Liver (tissue), 8 donors: ENCODE measurements at regions not wholly inside any gene's neighbourhood (a gene's known extent, or its start where the extent isn't known, plus 50 kb on each side); places are given as distances from the start of the nearest gene placed in this dataset.

Source experiments
- DNase-seq: peaks from one replicate; pipeline ENCODE4 v3.0.0-alpha.2; 2017; ENCODE audit warnings: low spot score
- H3K27ac ChIP-seq, 2 donors: one replicate each; pipeline ENCODE4 v1.7.0; 2013; ENCODE audit warnings: inconsistent platforms in 2 of 2, low read length in 2 of 2, control low read depth in 1 of 2, low read depth in 1 of 2, mild to moderate bottlenecking in 1 of 2
- H3K27me3 ChIP-seq, 4 donors: one replicate each; pipeline versions ENCODE4 v1.6.1 to v1.7.0; 2013; ENCODE audit warnings: low read length in 3 of 4, inconsistent platforms in 1 of 4, mild to moderate bottlenecking in 1 of 4, moderate library complexity in 1 of 4; ENCODE audit not compliant: control insufficient read depth in 4 of 4, insufficient read depth in 4 of 4
- H3K36me3 ChIP-seq, 4 donors: one replicate each; pipeline versions ENCODE4 v1.6.1 to v1.7.0; 2013; ENCODE audit warnings: low read length in 3 of 4, mild to moderate bottlenecking in 3 of 4, low read depth in 1 of 4, moderate library complexity in 1 of 4; ENCODE audit not compliant: control insufficient read depth in 4 of 4, insufficient read depth in 3 of 4
- H3K4me1 ChIP-seq, 4 donors: one replicate each; pipeline versions ENCODE4 v1.6.1 to v1.7.0; 2013; ENCODE audit warnings: low read length in 3 of 4, mild to moderate bottlenecking in 3 of 4, moderate library complexity in 1 of 4; ENCODE audit not compliant: control insufficient read depth in 4 of 4, insufficient read depth in 4 of 4
- H3K4me3 ChIP-seq, 3 donors: one replicate each; pipeline versions ENCODE4 v1.6.1 to v1.7.0; 2013; ENCODE audit warnings: low read length in 3 of 3, control low read depth in 1 of 3, low read depth in 1 of 3, mild to moderate bottlenecking in 1 of 3
- H3K9ac ChIP-seq, 2 donors: one replicate each; pipeline ENCODE4 v1.7.0; 2013; ENCODE audit warnings: low read length in 2 of 2, mild to moderate bottlenecking in 2 of 2, moderate library complexity in 2 of 2, control low read depth in 1 of 2, low read depth in 1 of 2
- H3K9me3 ChIP-seq, 4 donors: one replicate each; pipeline versions ENCODE4 v1.6.1 to v1.7.0; 2013; ENCODE audit warnings: low read length in 3 of 4; ENCODE audit not compliant: control insufficient read depth in 4 of 4
- EGR1 ChIP-seq, 2 donors: IDR thresholded peaks; 2 replicates each; pipeline ENCODE4 v1.6.1; 2016 to 2018; ENCODE audit warnings: antibody characterized with exemption in 2 of 2, low read depth in 2 of 2
- FOXA1 ChIP-seq: IDR thresholded peaks from 2 replicates; pipeline ENCODE4 v1.6.1; 2016; ENCODE audit warnings: antibody characterized with exemption
- FOXA2 ChIP-seq: IDR thresholded peaks from 2 replicates; pipeline ENCODE4 v1.6.1; 2016; ENCODE audit warnings: antibody characterized with exemption
- GABPA ChIP-seq, 2 donors: IDR thresholded peaks in 1 of 2; conservative IDR thresholded peaks in 1 of 2; 2 replicates each; pipeline ENCODE4 v1.6.1; 2016; ENCODE audit warnings: antibody characterized with exemption in 2 of 2, mild to moderate bottlenecking in 1 of 2, moderate library complexity in 1 of 2
- HNF4A ChIP-seq, 2 donors: conservative IDR thresholded peaks; 2 replicates each; pipeline ENCODE4 v1.6.1; 2016; ENCODE audit warnings: antibody characterized with exemption in 2 of 2, mild to moderate bottlenecking in 2 of 2
- NR2F2 ChIP-seq: IDR thresholded peaks from 2 replicates; pipeline ENCODE4 v1.6.1; 2016; ENCODE audit warnings: antibody characterized with exemption
- RXRA ChIP-seq, 2 donors: IDR thresholded peaks; 2 replicates each; pipeline ENCODE4 v1.6.1; 2017 to 2018; ENCODE audit warnings: antibody characterized with exemption in 2 of 2, mild to moderate bottlenecking in 1 of 2
- SP1 ChIP-seq: IDR thresholded peaks from 2 replicates; pipeline ENCODE4 v1.6.1; 2018; ENCODE audit warnings: antibody characterized with exemption, mild to moderate bottlenecking
- TAF1 ChIP-seq: conservative IDR thresholded peaks from 2 replicates; pipeline ENCODE4 v1.6.1; 2016; ENCODE audit warnings: antibody characterized with exemption, mild to moderate bottlenecking
- YY1 ChIP-seq: IDR thresholded peaks from 2 replicates; pipeline ENCODE4 v1.6.1; 2016; ENCODE audit warnings: antibody characterized with exemption, mild to moderate bottlenecking
- WGBS: extraction: QIAGEN DNeasy Blood & Tissue Kit; methylation state at CpG from one replicate; pipeline ENCODE4 v1.1.7; 2013; 5-methylcytosine and 5-hydroxymethylcytosine counted together
- TF ChIP-seq, protein P1 (sequence below): IDR thresholded peaks from 2 replicates; pipeline ENCODE4 v1.6.1; 2016; ENCODE audit warnings: antibody characterized with exemption
- TF ChIP-seq, protein P2 (sequence below): fragments of 150-350 bp; IDR thresholded peaks from 2 replicates; pipeline ENCODE4 v1.5.1; 2017; ENCODE audit warnings: improper control_type of control experiment, low read depth, low read length; ENCODE audit not compliant: missing input control
- TF ChIP-seq, protein P3 (sequence below): IDR thresholded peaks from 2 replicates; pipeline ENCODE4 v1.6.1; 2016; ENCODE audit warnings: antibody characterized with exemption
- donor health status: healthy.
- donor health status: healthy.
- donor health status: healthy.
- donor health status: healthy.
- donor health status: healthy.

DNA sequence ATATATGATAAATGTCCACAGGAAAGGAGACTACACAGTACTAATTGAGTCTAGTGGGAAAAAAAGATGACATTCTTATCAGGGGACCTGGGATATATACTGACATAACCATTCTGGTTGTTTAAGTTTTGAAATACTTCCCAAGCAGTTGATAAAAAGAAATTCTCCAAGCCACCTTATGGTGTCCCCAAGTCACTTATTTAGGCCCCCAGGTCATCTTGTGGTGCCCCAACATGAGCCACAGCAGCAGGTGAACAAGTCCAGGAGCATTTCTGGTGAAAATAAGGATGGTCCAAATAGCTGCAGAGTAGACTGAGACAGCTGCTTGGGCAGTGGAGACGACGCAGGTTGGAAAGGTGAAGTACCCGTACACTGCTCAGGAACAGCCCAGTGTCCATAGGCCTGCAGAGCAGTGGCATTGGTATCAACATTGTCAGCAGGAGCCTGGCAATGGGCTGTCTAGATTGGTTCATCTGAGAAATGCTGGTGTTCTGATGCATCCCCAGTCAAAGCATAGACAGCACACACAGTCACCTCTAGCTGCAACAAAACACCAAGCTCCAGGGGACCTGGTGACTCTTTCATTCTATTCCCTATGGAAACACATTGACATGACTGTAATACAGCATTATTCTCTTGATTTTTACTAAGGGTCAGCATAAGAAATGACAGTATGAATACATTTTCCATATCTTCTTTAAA, 430.6 kb downstream of the NR2F1-AS1 start:
- H3K4me1 ChIP-seq = no peaks in the 10 kb centered on the region
- no peak overlapping the region for H3K27ac ChIP-seq
- H3K36me3 ChIP-seq = no peaks in the 10 kb centered on the region
- TF ChIP-seq SP1 = no peak
- TF ChIP-seq RXRA (IDR thresholded peaks at IDR 0.05) = no peak
- TF ChIP-seq NR2F2 = no peak
- no peak for TF ChIP-seq YY1
- TF ChIP-seq, protein P1, sequence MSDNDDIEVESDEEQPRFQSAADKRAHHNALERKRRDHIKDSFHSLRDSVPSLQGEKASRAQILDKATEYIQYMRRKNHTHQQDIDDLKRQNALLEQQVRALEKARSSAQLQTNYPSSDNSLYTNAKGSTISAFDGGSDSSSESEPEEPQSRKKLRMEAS = no peak
- TF ChIP-seq, protein P2, sequence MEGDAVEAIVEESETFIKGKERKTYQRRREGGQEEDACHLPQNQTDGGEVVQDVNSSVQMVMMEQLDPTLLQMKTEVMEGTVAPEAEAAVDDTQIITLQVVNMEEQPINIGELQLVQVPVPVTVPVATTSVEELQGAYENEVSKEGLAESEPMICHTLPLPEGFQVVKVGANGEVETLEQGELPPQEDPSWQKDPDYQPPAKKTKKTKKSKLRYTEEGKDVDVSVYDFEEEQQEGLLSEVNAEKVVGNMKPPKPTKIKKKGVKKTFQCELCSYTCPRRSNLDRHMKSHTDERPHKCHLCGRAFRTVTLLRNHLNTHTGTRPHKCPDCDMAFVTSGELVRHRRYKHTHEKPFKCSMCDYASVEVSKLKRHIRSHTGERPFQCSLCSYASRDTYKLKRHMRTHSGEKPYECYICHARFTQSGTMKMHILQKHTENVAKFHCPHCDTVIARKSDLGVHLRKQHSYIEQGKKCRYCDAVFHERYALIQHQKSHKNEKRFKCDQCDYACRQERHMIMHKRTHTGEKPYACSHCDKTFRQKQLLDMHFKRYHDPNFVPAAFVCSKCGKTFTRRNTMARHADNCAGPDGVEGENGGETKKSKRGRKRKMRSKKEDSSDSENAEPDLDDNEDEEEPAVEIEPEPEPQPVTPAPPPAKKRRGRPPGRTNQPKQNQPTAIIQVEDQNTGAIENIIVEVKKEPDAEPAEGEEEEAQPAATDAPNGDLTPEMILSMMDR = no peak
- no peak for TF ChIP-seq EGR1 (IDR thresholded peaks at IDR 0.05; ENCODE audit: low read depth in 2 of 2)
- no peak for TF ChIP-seq FOXA1
- TF ChIP-seq, protein P3, sequence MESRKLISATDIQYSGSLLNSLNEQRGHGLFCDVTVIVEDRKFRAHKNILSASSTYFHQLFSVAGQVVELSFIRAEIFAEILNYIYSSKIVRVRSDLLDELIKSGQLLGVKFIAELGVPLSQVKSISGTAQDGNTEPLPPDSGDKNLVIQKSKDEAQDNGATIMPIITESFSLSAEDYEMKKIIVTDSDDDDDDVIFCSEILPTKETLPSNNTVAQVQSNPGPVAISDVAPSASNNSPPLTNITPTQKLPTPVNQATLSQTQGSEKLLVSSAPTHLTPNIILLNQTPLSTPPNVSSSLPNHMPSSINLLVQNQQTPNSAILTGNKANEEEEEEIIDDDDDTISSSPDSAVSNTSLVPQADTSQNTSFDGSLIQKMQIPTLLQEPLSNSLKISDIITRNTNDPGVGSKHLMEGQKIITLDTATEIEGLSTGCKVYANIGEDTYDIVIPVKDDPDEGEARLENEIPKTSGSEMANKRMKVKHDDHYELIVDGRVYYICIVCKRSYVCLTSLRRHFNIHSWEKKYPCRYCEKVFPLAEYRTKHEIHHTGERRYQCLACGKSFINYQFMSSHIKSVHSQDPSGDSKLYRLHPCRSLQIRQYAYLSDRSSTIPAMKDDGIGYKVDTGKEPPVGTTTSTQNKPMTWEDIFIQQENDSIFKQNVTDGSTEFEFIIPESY = no peak
- 97% methylated on average over 3 of the region's 3 CpGs for WGBS
- no peak for DNase-seq
- no peaks in the 10 kb centered on the region for H3K27me3 ChIP-seq
- no peak overlapping the region for H3K4me3 ChIP-seq
- H3K9ac ChIP-seq = no peak overlapping the region
- no peaks in the 10 kb centered on the region for H3K9me3 ChIP-seq

DNA sequence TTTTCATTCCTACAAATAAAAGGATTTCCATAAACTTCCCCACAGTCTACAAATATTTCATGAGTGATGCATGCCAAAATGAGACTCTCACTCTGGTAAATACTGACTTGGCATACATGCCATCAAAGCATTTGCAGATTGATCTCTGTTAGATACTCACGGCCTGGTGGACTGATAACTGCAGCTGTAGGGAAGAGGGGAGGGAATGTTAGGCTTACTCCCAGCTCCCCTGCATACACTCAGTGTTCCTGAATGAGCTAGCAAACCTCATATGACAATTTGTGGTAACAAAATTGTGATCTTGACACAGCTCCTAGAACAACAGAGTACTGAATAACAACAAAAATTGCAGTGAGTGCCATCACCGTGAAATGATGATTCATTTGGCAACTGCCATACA, 435.3 kb downstream of the NR2F1-AS1 start:
- Histone ChIP-seq H3K4me1 (no peaks in the 10 kb centered on the region), H3K9ac (no peak overlapping the region), H3K36me3 (no peaks in the 10 kb centered on the region), H3K27me3 (no peaks in the 10 kb centered on the region), H3K4me3 (no peak overlapping the region), H3K9me3 (no peaks in the 10 kb centered on the region), H3K27ac (no peak overlapping the region)
- DNase-seq = no peak
- no peak for TF ChIP-seq YY1
- WGBS = 78% methylated on average over 2 of the region's 2 CpGs

DNA sequence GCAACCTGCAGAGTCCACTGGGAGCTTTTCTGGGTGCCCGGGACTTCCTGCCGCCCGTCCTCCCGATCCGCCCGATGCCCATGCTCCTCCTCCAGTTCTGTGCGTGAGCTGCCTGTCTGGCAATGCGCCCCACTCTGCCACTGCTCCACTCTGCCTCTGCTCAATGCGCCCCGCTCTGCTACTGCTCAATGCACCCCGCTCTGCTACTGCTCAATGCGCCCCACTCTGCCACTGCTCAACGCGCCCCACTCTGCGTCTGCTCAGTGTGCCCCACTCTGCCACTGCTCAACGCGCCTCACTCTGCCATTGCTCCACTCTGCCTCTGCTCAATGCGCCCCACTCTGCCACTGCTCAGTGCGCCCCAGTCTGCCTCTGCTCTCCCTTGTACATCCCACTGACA, 436.0 kb downstream of the NR2F1-AS1 start:
- Histone ChIP-seq H3K9ac (no peak overlapping the region), H3K9me3 (no peaks in the 10 kb centered on the region), H3K4me1 (no peaks in the 10 kb centered on the region), H3K27me3 (no peaks in the 10 kb centered on the region), H3K4me3 (no peak overlapping the region), H3K27ac (no peak overlapping the region), H3K36me3 (no peaks in the 10 kb centered on the region)
- WGBS = 97% methylated on average over 19 of the region's 19 CpGs
- TF ChIP-seq GABPA (IDR thresholded peaks at IDR 0.05 in 1 of 2, conservative IDR thresholded peaks at IDR 0.05 in 1 of 2) (no peak), SP1 (no peak), FOXA1 (no peak), FOXA2 (no peak), YY1 (no peak), NR2F2 (no peak), TAF1 (no peak), HNF4A (conservative IDR thresholded peaks at IDR 0.05) (no peak), RXRA (IDR thresholded peaks at IDR 0.05) (no peak)
- TF ChIP-seq, protein P1 = no peak
- DNase-seq = no peak
